ENCODE measurements at regions not wholly inside any gene's neighbourhood (a gene's known extent, or its start where the extent isn't known, plus 50 kb on each side); places are given as distances from the start of the nearest gene placed in this dataset.

DNA sequence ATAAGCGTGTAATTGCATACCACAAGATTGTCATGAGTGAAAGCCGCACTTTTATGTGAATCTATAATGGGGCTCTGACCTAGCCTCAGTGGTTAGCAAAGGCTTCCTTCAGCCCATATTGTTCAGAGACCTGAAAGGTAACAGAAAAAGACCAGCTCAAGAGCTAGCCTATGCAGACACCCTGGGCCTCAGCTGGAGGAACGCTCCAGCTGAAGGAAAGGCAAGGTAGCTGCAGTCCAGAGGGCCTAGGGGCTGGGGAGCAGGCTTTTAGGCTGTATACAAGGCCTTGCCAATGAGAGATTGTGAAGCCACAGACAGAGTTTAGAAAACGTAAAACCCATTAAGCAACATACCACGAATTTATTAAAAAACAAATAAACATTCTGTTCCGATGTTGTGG, 246.6 kb upstream of the GHITM start:
- no peaks in the 10 kb centered on the region for H3K36me3 Mint-ChIP-seq (ENCODE audit: low read depth)
- no peak overlapping the region for H3K4me3 Mint-ChIP-seq (ENCODE audit: low read depth)
- intact Hi-C loops (cut with micrococcal nuclease), result no loop called here
- no peaks in the 10 kb centered on the region for H3K4me1 Mint-ChIP-seq (ENCODE audit: low read depth)
- no peak for DNase-seq (ENCODE audit: low spot score)
- H3K27ac Mint-ChIP-seq, result no peak overlapping the region
- H3K27me3 Mint-ChIP-seq (ENCODE audit: low read depth), result peaks cover 3% of the 10 kb centered on the region
- no peaks in the 10 kb centered on the region for H3K9me3 Mint-ChIP-seq

DNA sequence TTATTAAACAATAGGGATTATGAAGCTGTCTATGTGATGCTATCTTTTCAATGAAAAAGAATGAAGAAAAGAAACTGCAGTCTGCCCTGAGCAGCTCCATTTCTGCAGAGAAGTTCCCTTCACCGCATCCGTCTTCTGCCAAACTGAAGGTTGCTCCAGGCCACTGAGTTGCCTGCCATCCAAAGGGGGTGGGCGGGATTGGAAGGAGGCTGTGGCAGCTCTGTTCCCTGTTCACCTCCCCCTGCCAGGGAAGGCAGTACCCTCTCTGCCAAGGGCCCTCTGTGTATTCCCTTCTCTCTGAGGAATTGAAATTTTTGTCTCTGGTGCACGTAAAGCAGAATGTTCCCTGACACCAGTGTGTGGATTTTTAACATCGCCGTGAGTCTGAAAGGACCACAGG, 243.1 kb upstream of the GHITM start:
- Mint-ChIP-seq H3K36me3 (ENCODE audit: low read depth) (no peaks in the 10 kb centered on the region), H3K4me3 (ENCODE audit: low read depth) (no peak overlapping the region), H3K27me3 (ENCODE audit: low read depth) (no peaks in the 10 kb centered on the region), H3K4me1 (ENCODE audit: low read depth) (no peaks in the 10 kb centered on the region), H3K9me3 (peaks cover 7% of the 10 kb centered on the region), H3K27ac (no peak overlapping the region)
- DNase-seq (ENCODE audit: low spot score), result no peak
- intact Hi-C loops (cut with micrococcal nuclease), result no loop called here

GRCh38 chr10:83897626-83898025, 241.7 kb upstream of the GHITM start:
- H3K9me3 Mint-ChIP-seq, result peaks cover 7% of the 10 kb centered on the region
- no peak overlapping the region for H3K27ac Mint-ChIP-seq
- no peak overlapping the region for H3K4me3 Mint-ChIP-seq (ENCODE audit: low read depth)
- DNase-seq (ENCODE audit: low spot score), result no peak
- H3K36me3 Mint-ChIP-seq (ENCODE audit: low read depth), result no peaks in the 10 kb centered on the region
- no peaks in the 10 kb centered on the region for H3K4me1 Mint-ChIP-seq (ENCODE audit: low read depth)
- intact Hi-C loops (cut with micrococcal nuclease), result no loop called here
- no peaks in the 10 kb centered on the region for H3K27me3 Mint-ChIP-seq (ENCODE audit: low read depth)

DNA sequence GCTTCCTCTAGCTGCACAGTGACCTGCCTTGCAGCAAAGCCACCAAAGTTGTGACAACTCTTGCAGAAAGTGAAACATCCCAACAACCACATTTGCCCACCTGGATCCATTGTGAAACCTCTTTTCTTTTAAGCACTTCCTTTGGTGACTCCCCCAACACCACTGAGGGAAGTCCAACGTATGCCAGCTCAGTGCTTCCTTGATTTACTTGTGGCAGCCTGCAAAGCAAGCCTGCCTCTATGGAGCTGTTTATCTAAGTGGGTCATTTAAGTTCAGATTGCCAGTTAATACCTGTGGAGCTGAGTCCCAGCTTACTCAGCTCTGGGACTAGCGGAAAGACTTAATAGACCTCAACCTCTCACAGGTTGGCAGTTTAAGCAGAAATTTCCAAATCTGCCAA, 230.8 kb upstream of the GHITM start:
- intact Hi-C loops (cut with micrococcal nuclease), result no loop called here
- Mint-ChIP-seq H3K9me3 (no peaks in the 10 kb centered on the region), H3K4me3 (ENCODE audit: low read depth) (no peak overlapping the region), H3K36me3 (ENCODE audit: low read depth) (no peaks in the 10 kb centered on the region), H3K27ac (no peak overlapping the region), H3K27me3 (ENCODE audit: low read depth) (no peaks in the 10 kb centered on the region), H3K4me1 (ENCODE audit: low read depth) (no peaks in the 10 kb centered on the region)
- DNase-seq (ENCODE audit: low spot score), result no peak

DNA sequence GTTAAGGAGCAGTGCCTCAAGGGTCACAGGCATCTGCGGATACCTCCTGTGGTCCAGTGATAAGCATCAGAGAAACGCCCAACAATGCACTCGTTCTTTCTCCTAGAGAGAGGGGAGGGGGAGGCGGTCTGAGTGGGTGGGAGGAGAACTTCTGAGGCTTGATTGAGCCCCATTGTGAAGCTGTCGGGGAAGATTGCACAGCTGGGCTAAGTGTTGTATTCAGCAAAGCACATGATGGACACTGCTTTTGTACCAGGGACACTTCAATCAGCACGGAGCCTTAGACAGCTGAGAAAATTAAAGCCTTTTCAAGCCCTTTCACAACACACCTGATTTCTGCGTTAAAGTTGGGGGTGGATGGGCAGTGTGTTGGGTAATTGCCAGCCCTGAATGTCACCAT, 230.3 kb upstream of the GHITM start:
- DNase-seq (ENCODE audit: low spot score), result no peak
- Mint-ChIP-seq H3K9me3 (no peaks in the 10 kb centered on the region), H3K36me3 (ENCODE audit: low read depth) (no peaks in the 10 kb centered on the region), H3K4me1 (ENCODE audit: low read depth) (no peaks in the 10 kb centered on the region), H3K27ac (no peak overlapping the region), H3K27me3 (ENCODE audit: low read depth) (no peaks in the 10 kb centered on the region), H3K4me3 (ENCODE audit: low read depth) (no peak overlapping the region)
- intact Hi-C loops (cut with micrococcal nuclease), result no loop called here

- H3K4me1 Mint-ChIP-seq (ENCODE audit: low read depth), result peaks cover 5% of the 10 kb centered on the region
- intact Hi-C loops (cut with micrococcal nuclease), result no loop called here
- H3K27ac Mint-ChIP-seq, result no peak overlapping the region
- DNase-seq (ENCODE audit: low spot score), result no peak
- H3K9me3 Mint-ChIP-seq, result no peaks in the 10 kb centered on the region
- no peak overlapping the region for H3K4me3 Mint-ChIP-seq (ENCODE audit: low read depth)
- H3K27me3 Mint-ChIP-seq (ENCODE audit: low read depth), result no peaks in the 10 kb centered on the region
- no peaks in the 10 kb centered on the region for H3K36me3 Mint-ChIP-seq (ENCODE audit: low read depth)
Measured at GRCh38 chr10:83915801-83916200, 223.5 kb upstream of the GHITM start.

- H3K27ac Mint-ChIP-seq, result no peak overlapping the region
- H3K9me3 Mint-ChIP-seq, result no peaks in the 10 kb centered on the region
- H3K4me3 Mint-ChIP-seq (ENCODE audit: low read depth), result no peak overlapping the region
- intact Hi-C loops (cut with micrococcal nuclease), result no loop called here
- H3K4me1 Mint-ChIP-seq (ENCODE audit: low read depth), result peaks cover 5% of the 10 kb centered on the region
- H3K36me3 Mint-ChIP-seq (ENCODE audit: low read depth), result no peaks in the 10 kb centered on the region
- H3K27me3 Mint-ChIP-seq (ENCODE audit: low read depth), result no peaks in the 10 kb centered on the region
- no peak for DNase-seq (ENCODE audit: low spot score)
Measured at GRCh38 chr10:83917537-83918506, 221.5 kb upstream of the GHITM start.

GRCh38 chr10:83919187-83919586, 220.1 kb upstream of the GHITM start:
- no peak for DNase-seq (ENCODE audit: low spot score)
- intact Hi-C loops (cut with micrococcal nuclease), result no loop called here
- Mint-ChIP-seq H3K4me3 (ENCODE audit: low read depth) (no peak overlapping the region), H3K36me3 (ENCODE audit: low read depth) (no peaks in the 10 kb centered on the region), H3K9me3 (no peaks in the 10 kb centered on the region), H3K4me1 (ENCODE audit: low read depth) (peaks cover 5% of the 10 kb centered on the region), H3K27ac (no peak overlapping the region), H3K27me3 (ENCODE audit: low read depth) (no peaks in the 10 kb centered on the region)

DNA sequence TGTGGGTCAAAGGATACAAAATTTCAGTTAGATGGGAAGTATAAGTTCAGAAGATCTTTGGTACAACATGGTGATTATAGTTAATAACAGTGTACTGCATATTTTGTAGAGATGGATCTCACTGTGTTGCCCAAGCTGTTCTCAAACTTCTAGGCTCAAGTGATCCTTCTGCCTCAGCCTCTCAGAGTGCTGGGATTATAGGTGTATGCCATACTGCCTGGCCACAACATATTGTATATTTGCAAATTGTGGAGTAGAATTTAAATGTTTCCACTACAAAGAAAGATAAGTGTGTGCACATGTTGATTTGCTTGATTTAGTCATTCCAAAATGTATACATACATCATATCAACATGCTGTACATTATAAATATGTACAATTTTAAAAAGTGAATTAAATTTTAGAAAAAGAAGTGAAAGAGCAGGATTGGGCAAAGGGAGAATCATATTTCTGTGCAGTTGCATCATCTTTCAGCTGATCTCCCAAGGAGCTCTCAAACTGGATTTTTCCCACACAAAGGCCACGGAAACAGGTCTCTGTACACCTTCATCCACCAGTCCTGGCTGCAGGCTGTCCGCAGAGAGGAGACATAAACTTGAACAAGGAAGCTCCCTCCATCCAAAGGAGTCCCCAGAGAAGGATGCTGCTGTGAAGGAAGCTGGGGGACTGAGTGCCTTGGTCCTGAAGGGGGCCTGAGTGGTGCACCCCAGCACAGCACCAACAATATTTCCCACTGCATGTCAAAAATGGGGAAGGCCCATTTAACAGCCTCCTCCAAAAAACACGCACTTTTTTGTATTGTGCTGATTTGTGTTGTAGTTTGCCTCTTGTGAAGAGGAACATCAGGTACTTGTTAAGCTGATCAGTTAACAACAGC, 217.1 kb upstream of the GHITM start:
- DNase-seq (ENCODE audit: low spot score), result no peak
- peaks cover 5% of the 10 kb centered on the region for H3K4me1 Mint-ChIP-seq (ENCODE audit: low read depth)
- H3K27me3 Mint-ChIP-seq (ENCODE audit: low read depth), result peaks cover 5% of the 10 kb centered on the region
- no peak overlapping the region for H3K4me3 Mint-ChIP-seq (ENCODE audit: low read depth)
- no peak overlapping the region for H3K27ac Mint-ChIP-seq
- intact Hi-C loops (cut with micrococcal nuclease), result no loop called here
- no peaks in the 10 kb centered on the region for H3K9me3 Mint-ChIP-seq
- H3K36me3 Mint-ChIP-seq (ENCODE audit: low read depth), result no peaks in the 10 kb centered on the region

DNA sequence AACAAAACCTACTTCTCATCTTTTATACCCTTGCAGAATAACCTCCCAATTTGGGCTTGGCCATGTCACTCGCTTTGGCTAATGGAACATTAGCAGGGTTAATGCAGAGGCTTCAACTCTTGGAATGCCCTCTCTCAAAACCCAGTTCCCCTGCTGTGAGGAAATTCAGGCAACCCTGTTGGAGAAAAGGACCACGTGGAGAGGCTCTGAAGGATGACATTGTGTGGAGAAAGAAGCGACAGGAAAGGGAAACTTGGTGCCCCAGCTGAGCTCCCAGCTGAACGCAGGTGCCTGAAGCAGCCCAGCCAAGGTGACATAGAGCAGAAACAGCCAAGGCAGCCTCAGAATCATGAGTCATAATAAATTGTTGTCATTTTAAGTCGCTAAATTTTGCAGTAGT, 214.2 kb upstream of the GHITM start:
- no peak overlapping the region for H3K4me3 Mint-ChIP-seq (ENCODE audit: low read depth)
- H3K9me3 Mint-ChIP-seq, result no peaks in the 10 kb centered on the region
- no peaks in the 10 kb centered on the region for H3K4me1 Mint-ChIP-seq (ENCODE audit: low read depth)
- intact Hi-C loops (cut with micrococcal nuclease), result no loop called here
- H3K27ac Mint-ChIP-seq, result no peak overlapping the region
- H3K36me3 Mint-ChIP-seq (ENCODE audit: low read depth), result no peaks in the 10 kb centered on the region
- no peak for DNase-seq (ENCODE audit: low spot score)
- peaks cover 5% of the 10 kb centered on the region for H3K27me3 Mint-ChIP-seq (ENCODE audit: low read depth)

- H3K4me1 Mint-ChIP-seq (ENCODE audit: low read depth), result no peaks in the 10 kb centered on the region
- intact Hi-C loops (cut with micrococcal nuclease), result no loop called here
- DNase-seq (ENCODE audit: low spot score), result no peak
- H3K4me3 Mint-ChIP-seq (ENCODE audit: low read depth), result no peak overlapping the region
- H3K27ac Mint-ChIP-seq, result no peak overlapping the region
- H3K9me3 Mint-ChIP-seq, result no peaks in the 10 kb centered on the region
- peaks cover 5% of the 10 kb centered on the region for H3K27me3 Mint-ChIP-seq (ENCODE audit: low read depth)
- H3K36me3 Mint-ChIP-seq (ENCODE audit: low read depth), result no peaks in the 10 kb centered on the region
Measured at GRCh38 chr10:83926606-83927005, 212.7 kb upstream of the GHITM start.

- Mint-ChIP-seq H3K9me3 (no peaks in the 10 kb centered on the region), H3K27ac (no peak overlapping the region), H3K4me1 (ENCODE audit: low read depth) (no peaks in the 10 kb centered on the region), H3K4me3 (ENCODE audit: low read depth) (no peak overlapping the region), H3K27me3 (ENCODE audit: low read depth) (peaks cover 5% of the 10 kb centered on the region), H3K36me3 (ENCODE audit: low read depth) (no peaks in the 10 kb centered on the region)
- no peak for DNase-seq (ENCODE audit: low spot score)
- intact Hi-C loops (cut with micrococcal nuclease), result no loop called here
Measured at GRCh38 chr10:83927166-83927565, 212.1 kb upstream of the GHITM start.

GRCh38 chr10:83929399-83929798, 209.9 kb upstream of the GHITM start:
- Mint-ChIP-seq H3K27ac (no peak overlapping the region), H3K4me1 (ENCODE audit: low read depth) (no peaks in the 10 kb centered on the region), H3K27me3 (ENCODE audit: low read depth) (peaks cover 5% of the 10 kb centered on the region), H3K9me3 (no peaks in the 10 kb centered on the region), H3K36me3 (ENCODE audit: low read depth) (no peaks in the 10 kb centered on the region), H3K4me3 (ENCODE audit: low read depth) (no peak overlapping the region)
- intact Hi-C loops (cut with micrococcal nuclease), result no loop called here
- DNase-seq (ENCODE audit: low spot score), result no peak
